BE2C (cell line): ENCODE measurements at regions not wholly inside any gene's neighbourhood (a gene's known extent, or its start where the extent isn't known, plus 50 kb on each side); places are given as distances from the start of the nearest gene placed in this dataset.
"Not testable (repeated sequence)": the region's sequence is repeated elsewhere in the genome, so short reads cannot be mapped to it uniquely, and the experiment has no call there.

Experiments used
- DNase-seq: peaks from one replicate; pipeline ENCODE4 v3.0.0-alpha.2; 2020
- H3K27me3 ChIP-seq: fragments of 250-450 bp; sonication (Bioruptor Pico); 2 replicates; pipeline ENCODE4 v1.5.1; 2020; ENCODE audit warnings: mild to moderate bottlenecking
- H3K36me3 ChIP-seq: fragments of 250-450 bp; sonication (Bioruptor Pico); 2 replicates; pipeline ENCODE4 v1.5.1; 2020; ENCODE audit warnings: mild to moderate bottlenecking
- H3K4me1 ChIP-seq: fragments of 250-450 bp; sonication (Bioruptor Pico); 2 replicates; pipeline ENCODE4 v1.5.1; 2020
- H3K4me3 ChIP-seq: 2 replicates; pipeline ENCODE4 v1.5.1; 2011; ENCODE audit warnings: low read depth, low read length
- H3K9me3 ChIP-seq: fragments of 250-450 bp; sonication (Bioruptor Pico); 2 replicates; pipeline ENCODE4 v1.5.1; 2020
- TF ChIP-seq, protein P1 (sequence below): IDR thresholded peaks from 2 replicates; pipeline ENCODE4 v1.5.1; 2012; ENCODE audit warnings: mild to moderate bottlenecking, low read depth, low read length

DNA sequence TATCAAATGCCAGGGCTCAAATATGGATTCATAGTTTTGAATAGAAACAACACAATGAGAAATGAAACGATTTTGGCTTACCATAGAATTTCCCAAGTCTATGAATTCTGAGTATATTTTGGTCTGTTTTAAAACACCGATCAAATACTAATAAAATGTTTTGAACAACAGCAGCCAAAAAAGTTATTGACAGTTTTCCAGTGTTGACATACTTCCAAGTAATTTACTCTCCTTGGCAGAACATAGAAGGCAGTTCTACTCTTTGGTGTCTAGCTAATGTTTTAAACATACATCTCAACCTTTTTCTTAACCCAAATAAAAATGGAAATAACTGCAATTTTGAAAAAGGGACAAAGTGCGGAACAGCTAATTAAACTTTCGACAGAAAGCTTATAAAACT lies 1419.8 kb downstream of the ADGRL3 start:
- Histone ChIP-seq H3K4me3 (no peak overlapping the region), H3K4me1 (no peaks in the 10 kb centered on the region), H3K36me3 (no peaks in the 10 kb centered on the region), H3K27me3 (no peaks in the 10 kb centered on the region), H3K9me3 (no peaks in the 10 kb centered on the region; the same call in 1 of the 2 replicates)
- no peak for DNase-seq
- TF ChIP-seq, protein P1, sequence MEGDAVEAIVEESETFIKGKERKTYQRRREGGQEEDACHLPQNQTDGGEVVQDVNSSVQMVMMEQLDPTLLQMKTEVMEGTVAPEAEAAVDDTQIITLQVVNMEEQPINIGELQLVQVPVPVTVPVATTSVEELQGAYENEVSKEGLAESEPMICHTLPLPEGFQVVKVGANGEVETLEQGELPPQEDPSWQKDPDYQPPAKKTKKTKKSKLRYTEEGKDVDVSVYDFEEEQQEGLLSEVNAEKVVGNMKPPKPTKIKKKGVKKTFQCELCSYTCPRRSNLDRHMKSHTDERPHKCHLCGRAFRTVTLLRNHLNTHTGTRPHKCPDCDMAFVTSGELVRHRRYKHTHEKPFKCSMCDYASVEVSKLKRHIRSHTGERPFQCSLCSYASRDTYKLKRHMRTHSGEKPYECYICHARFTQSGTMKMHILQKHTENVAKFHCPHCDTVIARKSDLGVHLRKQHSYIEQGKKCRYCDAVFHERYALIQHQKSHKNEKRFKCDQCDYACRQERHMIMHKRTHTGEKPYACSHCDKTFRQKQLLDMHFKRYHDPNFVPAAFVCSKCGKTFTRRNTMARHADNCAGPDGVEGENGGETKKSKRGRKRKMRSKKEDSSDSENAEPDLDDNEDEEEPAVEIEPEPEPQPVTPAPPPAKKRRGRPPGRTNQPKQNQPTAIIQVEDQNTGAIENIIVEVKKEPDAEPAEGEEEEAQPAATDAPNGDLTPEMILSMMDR = no peak

DNA sequence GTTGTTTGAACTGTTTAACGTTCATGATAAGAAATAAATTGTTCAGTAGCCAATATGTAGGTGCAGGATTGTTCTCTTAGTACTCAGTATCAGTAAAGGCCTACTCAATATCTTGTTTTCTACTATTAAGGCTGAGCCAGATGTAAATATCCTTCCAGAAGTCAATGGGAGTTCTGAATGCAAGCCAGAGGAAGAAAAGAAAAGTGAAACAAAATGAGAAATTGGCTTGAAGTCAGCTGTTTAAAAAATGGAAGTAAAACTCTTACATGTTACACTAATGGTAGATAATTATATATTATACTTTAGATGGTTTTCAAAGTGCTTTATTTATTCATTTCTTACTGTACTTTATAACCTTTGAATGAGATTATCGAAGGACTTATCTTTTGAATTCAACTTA lies 1417.9 kb downstream of the ADGRL3 start:
- Histone ChIP-seq H3K4me3 (no peak overlapping the region), H3K36me3 (no peaks in the 10 kb centered on the region), H3K4me1 (no peaks in the 10 kb centered on the region), H3K27me3 (no peaks in the 10 kb centered on the region), H3K9me3 (no peaks in the 10 kb centered on the region; the same call in 1 of the 2 replicates)
- DNase-seq = no peak
- TF ChIP-seq, protein P1 = no peak

- H3K4me3 ChIP-seq = no peak overlapping the region
- no peaks in the 10 kb centered on the region for H3K9me3 ChIP-seq
- no peaks in the 10 kb centered on the region for H3K36me3 ChIP-seq
- DNase-seq = no peak
- H3K27me3 ChIP-seq = no peaks in the 10 kb centered on the region
- no peaks in the 10 kb centered on the region for H3K4me1 ChIP-seq
- TF ChIP-seq, protein P1 = no peak
Observed at GRCh38 chr4:62601737-62602136, 1401.6 kb downstream of the ADGRL3 start.

GRCh38 chr4:62595265-62595664 lies 1395.1 kb downstream of the ADGRL3 start:
- not testable (repeated sequence) for H3K27me3 ChIP-seq, H3K4me3 ChIP-seq, H3K36me3 ChIP-seq, H3K9me3 ChIP-seq, H3K4me1 ChIP-seq
- TF ChIP-seq, protein P1 = peak; percentile 43
- peak; percentile 42 for DNase-seq

DNA sequence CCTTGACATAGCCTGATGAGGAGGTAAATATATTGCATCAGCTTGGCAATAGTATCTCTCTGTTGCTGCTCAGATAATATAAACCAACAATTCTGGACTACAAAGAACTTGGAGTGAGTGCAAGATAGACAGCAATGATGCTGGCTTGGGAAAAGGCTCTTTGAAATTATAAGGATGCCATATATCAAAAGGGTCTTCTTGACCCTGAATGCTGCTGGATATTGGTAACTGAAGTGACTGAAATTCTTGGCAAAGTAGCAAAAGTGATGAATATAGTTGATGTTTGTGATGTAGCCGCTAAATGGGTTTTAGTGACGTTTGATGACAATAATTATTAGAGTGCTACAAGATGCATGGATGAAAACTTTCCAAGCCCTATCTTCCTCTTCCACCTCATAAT lies 1391.6 kb downstream of the ADGRL3 start:
- Histone ChIP-seq H3K36me3 (no peaks in the 10 kb centered on the region), H3K4me1 (no peaks in the 10 kb centered on the region), H3K4me3 (no peak overlapping the region), H3K9me3 (no peaks in the 10 kb centered on the region), H3K27me3 (no peaks in the 10 kb centered on the region)
- TF ChIP-seq, protein P1 = no peak
- no peak for DNase-seq

DNA sequence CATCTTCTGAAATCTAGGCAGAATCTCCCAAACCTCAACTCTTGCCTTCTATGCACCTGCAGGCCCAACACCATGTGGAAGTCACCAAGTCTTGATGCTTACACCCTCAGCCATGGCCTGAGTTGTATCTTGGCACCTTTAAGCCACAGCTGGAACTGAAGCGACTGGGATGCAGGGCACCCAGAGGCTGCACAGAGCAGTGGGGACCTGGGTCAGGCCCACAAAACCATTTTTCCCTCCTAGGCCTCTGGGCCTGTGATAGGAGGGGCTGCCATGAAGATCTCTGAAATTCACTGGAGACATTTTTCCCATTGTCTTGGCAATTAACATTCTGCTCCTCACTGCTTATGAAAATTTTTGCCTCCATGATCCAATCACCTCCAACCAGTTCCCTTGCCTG lies 1388.5 kb downstream of the ADGRL3 start:
- no peak overlapping the region for H3K4me3 ChIP-seq
- H3K9me3 ChIP-seq = no peaks in the 10 kb centered on the region
- TF ChIP-seq, protein P1 = no peak
- no peaks in the 10 kb centered on the region for H3K4me1 ChIP-seq
- H3K36me3 ChIP-seq = no peaks in the 10 kb centered on the region
- no peak for DNase-seq
- no peaks in the 10 kb centered on the region for H3K27me3 ChIP-seq
